GM23248 (cell line): ENCODE measurements at regions not wholly inside any gene's neighbourhood (a gene's known extent, or its start where the extent isn't known, plus 50 kb on each side); places are given as distances from the start of the nearest gene placed in this dataset.

Experiments used
- EZH2 ChIP-seq: fragments of 200-600 bp; sonication (generic); IDR thresholded peaks from 2 replicates; pipeline ENCODE4 v1.6.1; 2018; ENCODE audit warnings: antibody characterized with exemption, mild to moderate bottlenecking; ENCODE audit not compliant: insufficient read depth, poor library complexity, severe bottlenecking
- EZH2phosphoT487 ChIP-seq: fragments of 200-600 bp; sonication (generic); IDR thresholded peaks from 2 replicates; pipeline ENCODE4 v1.6.1; 2018; ENCODE audit warnings: antibody characterized with exemption, moderate library complexity, mild to moderate bottlenecking, low read depth; ENCODE audit not compliant: insufficient read depth

DNA sequence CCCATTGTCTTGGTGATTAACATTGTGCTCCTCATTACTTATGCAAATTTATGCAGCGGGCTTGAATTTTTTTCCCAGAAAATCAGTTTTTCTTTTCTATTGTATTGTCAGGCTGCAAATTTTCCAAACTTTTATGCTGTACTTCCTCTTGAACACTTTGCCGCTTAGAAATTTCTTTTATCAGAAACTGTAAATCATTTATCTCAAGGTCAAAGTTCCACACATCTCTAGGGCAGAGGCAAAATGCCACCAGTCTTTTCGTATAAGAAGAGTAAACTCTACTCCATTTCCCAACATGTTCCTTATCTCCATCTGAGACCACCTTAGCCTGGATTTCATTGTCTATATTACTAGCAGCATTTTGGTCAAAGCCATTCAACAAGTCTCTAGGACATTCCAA lies 113.9 kb upstream of the OLFM3 start:
- TF ChIP-seq EZH2 = no peak
- no peak for TF ChIP-seq EZH2phosphoT487
